ENCODE measurements at regions not wholly inside any gene's neighbourhood (a gene's known extent, or its start where the extent isn't known, plus 50 kb on each side); places are given as distances from the start of the nearest gene placed in this dataset.
"Not testable (repeated sequence)": the region's sequence is repeated elsewhere in the genome, so short reads cannot be mapped to it uniquely, and the experiment has no call there.

DNA sequence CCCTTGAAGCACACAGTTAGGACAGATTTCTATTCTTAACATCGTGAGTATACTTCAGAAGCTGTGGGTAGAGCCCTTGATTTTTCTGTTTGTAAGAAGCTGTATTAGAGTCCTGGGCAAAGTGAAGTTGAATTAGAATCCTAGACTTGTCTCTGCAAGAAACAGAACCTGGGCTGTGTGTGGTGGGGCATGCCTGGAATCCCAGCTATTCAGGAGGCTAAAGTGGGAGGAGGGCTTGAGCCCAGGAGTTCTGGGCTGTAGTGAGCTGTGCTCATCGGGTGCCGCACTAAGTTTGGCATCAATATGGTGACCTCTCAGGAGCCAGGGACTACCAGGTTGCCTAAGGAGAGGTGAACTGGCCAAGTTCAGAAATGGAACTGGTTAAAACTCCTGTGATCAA is 183.4 kb downstream of the GNAI1 start:
- Mint-ChIP-seq H3K4me1 (no peaks in the 10 kb centered on the region), H3K9me3 (peaks cover 2 to 13% (median 3%) of the 10 kb centered on the region in 3 donors), H3K27ac (no peak overlapping the region), H3K27me3 (no peaks in the 10 kb centered on the region), H3K36me3 (no peaks in the 10 kb centered on the region), H3K4me3 (no peak overlapping the region)

DNA sequence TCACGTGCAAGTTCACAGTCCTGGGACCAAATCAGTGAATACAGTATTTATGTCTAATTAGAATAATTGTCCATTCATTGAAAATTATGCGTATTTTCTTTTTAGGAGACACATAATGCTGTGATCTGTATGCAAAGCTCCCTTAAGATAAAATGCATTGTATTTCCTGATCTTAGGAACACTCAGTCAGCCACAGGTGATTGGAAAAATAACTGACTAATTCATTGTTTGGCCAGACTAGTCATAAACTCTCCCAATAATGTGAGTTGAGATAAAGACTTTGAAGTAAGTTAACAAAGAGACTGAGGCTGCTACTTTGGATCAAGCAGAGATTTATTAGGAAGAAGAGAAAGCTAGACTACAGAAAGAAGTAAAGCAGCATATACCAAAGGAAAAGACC is 182.2 kb downstream of the GNAI1 start:
- Mint-ChIP-seq H3K9me3 (peaks cover 2 to 7% (median 6%) of the 10 kb centered on the region in 3 donors), H3K36me3 (no peaks in the 10 kb centered on the region), H3K27ac (no peak overlapping the region), H3K27me3 (no peaks in the 10 kb centered on the region), H3K4me3 (no peak overlapping the region), H3K4me1 (no peaks in the 10 kb centered on the region)

DNA sequence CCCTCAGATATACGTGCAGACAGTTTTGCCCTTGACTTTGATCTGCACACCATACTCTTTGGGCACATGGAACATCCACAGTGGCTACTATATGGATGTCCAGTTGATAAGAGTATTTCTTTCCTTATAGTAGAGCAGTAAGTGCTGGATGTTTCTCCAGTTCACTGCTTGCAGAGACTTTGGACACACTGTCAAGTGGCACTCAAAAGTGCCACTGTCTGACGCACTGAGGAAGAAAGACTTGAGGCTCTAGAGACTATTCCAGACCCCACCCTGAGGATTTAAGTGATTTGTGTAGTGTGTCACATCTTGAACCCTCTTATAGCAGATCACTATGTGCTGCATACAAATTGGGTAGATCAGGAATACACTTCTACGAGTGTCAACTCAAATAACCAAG is 179.1 kb downstream of the GNAI1 start:
- no peaks in the 10 kb centered on the region for H3K27me3 Mint-ChIP-seq
- no peak overlapping the region for H3K4me3 Mint-ChIP-seq
- peaks cover 2 to 6% (median 5%) of the 10 kb centered on the region in 3 donors for H3K9me3 Mint-ChIP-seq
- no peak overlapping the region for H3K27ac Mint-ChIP-seq
- H3K36me3 Mint-ChIP-seq = no peaks in the 10 kb centered on the region
- H3K4me1 Mint-ChIP-seq = no peaks in the 10 kb centered on the region

DNA sequence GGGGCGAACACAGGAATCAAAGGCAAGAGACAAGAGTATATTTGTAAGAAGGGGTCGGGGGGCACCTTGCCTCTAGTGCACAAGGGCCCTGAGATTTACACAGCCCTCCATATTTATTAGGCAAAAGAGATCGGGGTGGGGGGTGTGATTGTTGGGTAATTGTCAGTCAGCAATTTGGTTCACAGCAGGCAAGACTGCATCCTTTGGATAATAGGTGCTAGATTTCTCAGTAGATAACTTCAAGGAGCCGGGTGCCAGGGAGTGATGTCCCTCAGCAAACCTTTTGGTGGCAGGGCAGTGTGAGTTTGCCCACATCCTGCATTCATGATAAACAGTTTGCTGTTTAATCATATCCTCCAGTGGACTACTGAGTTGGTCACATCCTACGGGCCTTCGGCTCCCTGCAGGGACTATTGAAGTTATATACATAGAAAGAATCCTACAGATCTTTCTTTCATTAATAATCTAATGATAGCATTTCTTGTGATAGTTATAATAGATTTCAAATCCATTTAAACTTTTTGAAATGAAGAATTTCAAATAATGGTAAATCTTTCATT is 178.5 kb downstream of the GNAI1 start:
- H3K27me3 Mint-ChIP-seq = no peaks in the 10 kb centered on the region
- no peak overlapping the region for H3K4me3 Mint-ChIP-seq
- H3K27ac Mint-ChIP-seq = no peak overlapping the region
- H3K36me3 Mint-ChIP-seq = no peaks in the 10 kb centered on the region
- no peaks in the 10 kb centered on the region for H3K4me1 Mint-ChIP-seq
- H3K9me3 Mint-ChIP-seq = peaks cover 2 to 6% (median 5%) of the 10 kb centered on the region in 3 donors

DNA sequence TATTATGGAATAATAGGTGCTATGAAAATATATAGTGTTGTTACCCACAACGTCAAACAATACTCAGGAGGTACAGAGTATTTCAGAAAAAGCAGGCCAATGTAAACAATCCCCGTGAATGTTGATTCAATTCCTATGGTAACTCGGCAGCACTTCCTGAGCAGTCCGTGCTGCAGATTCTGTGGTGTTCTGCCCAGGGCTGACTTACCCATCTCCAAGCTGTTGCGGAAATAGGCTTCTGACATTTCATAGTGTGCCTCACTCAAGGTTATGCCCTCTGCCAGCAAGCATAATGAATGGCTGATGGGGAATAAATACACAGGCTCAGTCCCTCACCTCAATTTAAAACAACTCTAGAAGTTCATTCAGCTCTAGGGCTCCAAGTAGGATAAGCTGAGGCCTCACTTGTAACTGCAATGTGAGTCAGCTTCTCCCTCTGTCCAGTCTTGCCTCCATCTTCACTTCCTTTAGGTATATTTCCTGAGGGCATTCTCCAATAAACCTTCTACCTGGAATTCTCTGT is 177.6 kb downstream of the GNAI1 start:
- no peak overlapping the region for H3K27ac Mint-ChIP-seq
- no peaks in the 10 kb centered on the region for H3K27me3 Mint-ChIP-seq
- H3K4me3 Mint-ChIP-seq = no peak overlapping the region

DNA sequence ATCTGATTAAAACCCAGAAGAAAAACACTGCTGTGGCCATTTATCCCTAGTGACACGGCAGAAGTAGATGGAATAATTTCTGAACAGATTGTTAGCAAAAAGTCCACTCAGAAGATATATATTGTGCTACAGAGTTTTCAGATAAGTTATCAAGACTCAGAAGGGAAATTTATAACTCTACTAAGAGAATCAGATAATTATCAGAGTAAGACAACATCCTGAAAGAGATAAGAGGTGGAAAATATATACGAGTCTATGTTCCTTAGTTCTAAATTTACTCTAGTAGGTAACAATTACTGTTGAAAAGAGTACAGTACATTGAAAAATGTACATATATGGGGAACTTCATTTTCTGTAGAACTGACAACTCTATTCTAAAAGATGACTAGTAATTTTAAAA is 176.7 kb downstream of the GNAI1 start:
- H3K36me3 Mint-ChIP-seq = no peaks in the 10 kb centered on the region
- no peaks in the 10 kb centered on the region for H3K27me3 Mint-ChIP-seq
- H3K27ac Mint-ChIP-seq = no peak overlapping the region
- H3K9me3 Mint-ChIP-seq = peaks cover 3 to 5% (median 4%) of the 10 kb centered on the region in 3 donors
- no peaks in the 10 kb centered on the region for H3K4me1 Mint-ChIP-seq
- no peak overlapping the region for H3K4me3 Mint-ChIP-seq

More for the DNA sequence above, 177.6 kb downstream of the GNAI1 start:
- Mint-ChIP-seq H3K4me1 (no peaks in the 10 kb centered on the region), H3K9me3 (peaks cover under 1 to 5% (median 4%) of the 10 kb centered on the region in 3 donors), H3K36me3 (no peaks in the 10 kb centered on the region)

DNA sequence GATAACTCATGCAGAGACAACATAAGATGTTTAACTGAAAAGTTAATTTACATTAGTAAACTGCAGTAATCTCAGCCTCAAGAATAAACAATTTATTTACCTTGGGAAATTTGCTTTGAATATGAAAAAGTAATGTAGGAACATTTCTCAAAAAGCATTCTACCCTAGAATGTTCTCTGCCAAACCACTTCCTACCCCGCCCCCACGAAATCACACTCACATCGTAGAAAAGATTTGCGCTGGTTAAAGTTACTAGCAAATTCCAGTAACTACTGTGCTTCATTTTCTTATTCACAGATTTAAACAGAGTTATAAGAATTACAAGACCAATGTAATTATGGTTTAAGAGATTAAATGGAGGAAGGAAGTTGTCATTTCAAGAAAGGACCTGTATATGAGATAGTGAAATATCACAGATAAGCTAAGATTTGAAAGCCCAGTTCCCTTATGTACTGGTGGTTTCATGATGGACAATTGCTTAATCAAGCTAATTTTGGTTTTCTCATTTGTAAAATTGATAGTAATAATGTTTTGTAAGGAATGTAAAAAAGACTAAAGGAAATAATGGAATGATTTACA is 175.4 kb downstream of the GNAI1 start:
- Mint-ChIP-seq H3K27me3 (no peaks in the 10 kb centered on the region), H3K4me3 (no peak overlapping the region), H3K27ac (no peak overlapping the region), H3K4me1 (no peaks in the 10 kb centered on the region), H3K36me3 (no peaks in the 10 kb centered on the region), H3K9me3 (peaks cover 3 to 5% (median 4%) of the 10 kb centered on the region in 3 donors)

DNA sequence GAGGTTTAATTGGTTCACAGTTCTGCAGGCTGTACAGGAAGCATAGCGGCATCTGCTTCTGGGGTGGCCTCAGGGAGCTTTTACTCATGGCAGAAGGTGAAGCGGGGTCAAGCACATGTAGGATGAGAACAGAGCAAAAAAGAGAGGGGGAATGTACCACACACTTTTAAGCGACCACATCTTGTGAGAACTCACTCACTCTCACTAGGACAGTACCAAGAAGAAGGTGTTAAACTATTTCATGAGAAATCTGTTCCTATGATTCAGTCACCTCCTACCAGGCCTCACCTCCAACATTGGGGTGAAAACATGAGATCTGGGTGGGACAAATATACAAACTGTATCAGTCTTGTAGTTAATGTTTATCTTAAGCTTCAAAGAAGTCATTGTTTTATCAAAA is 174.7 kb downstream of the GNAI1 start:
- peaks cover 3 to 5% (median 4%) of the 10 kb centered on the region in 3 donors for H3K9me3 Mint-ChIP-seq
- H3K36me3 Mint-ChIP-seq = no peaks in the 10 kb centered on the region
- no peak overlapping the region for H3K4me3 Mint-ChIP-seq
- H3K27me3 Mint-ChIP-seq = no peaks in the 10 kb centered on the region
- no peak overlapping the region for H3K27ac Mint-ChIP-seq
- H3K4me1 Mint-ChIP-seq = no peaks in the 10 kb centered on the region

DNA sequence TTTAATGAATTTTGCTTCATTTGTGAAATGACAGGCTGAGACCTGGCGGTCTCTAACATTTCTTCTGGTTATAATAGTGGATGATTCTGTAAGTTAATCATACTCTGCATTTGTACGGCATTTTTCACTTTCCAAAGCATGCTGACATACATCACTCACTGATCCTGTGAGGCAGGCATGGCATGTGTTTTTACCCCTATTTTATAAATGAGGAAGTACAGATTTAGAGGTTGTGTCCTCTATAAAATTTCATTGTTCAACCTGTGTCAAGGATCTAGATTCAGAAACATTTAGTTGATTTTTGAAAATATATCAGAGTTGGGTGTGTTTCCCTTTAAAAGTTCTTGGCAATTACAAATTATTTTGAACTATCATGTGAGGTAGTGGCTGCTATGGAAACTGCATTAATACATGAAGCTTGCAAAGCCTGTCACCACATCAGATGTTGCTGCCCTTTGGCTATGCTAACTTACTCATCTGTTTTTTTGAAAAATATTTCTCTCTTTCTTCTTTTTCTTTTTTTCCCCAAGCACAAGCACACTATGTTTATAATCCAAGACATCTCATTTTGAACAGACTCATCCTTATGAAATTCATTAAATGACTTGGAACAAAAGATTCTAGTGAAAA is 172.7 kb downstream of the GNAI1 start:
- no peaks in the 10 kb centered on the region for H3K27me3 Mint-ChIP-seq
- H3K27ac Mint-ChIP-seq = no peak overlapping the region
- no peaks in the 10 kb centered on the region for H3K36me3 Mint-ChIP-seq
- no peaks in the 10 kb centered on the region for H3K4me1 Mint-ChIP-seq
- H3K4me3 Mint-ChIP-seq = no peak overlapping the region
- H3K9me3 Mint-ChIP-seq = peaks cover 0 to 3% (median 0%) of the 10 kb centered on the region in 3 donors

DNA sequence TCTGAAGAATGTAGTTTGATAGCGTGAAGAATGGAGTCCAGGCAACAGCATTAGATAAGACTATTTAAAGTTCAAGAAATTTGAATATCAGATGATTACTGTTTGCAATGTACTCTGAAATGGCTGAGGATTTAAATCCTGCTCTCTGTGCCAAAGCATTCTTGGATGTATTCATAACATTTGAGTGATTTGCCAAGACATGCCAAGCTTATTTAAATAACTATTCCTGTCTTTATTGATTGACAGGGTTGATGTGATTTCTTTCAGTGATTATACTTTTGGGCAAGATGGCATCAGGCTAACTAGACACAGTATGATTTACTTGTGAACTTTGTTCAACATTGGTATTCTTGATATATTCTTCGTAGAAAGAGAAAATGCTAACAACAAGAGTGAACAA is 168.7 kb downstream of the GNAI1 start:
- no peaks in the 10 kb centered on the region for H3K27me3 Mint-ChIP-seq
- H3K9me3 Mint-ChIP-seq = peaks cover 0 to 3% (median 3%) of the 10 kb centered on the region in 3 donors
- H3K4me3 Mint-ChIP-seq = no peak overlapping the region
- H3K36me3 Mint-ChIP-seq = no peaks in the 10 kb centered on the region
- H3K27ac Mint-ChIP-seq = no peak overlapping the region
- H3K4me1 Mint-ChIP-seq = no peaks in the 10 kb centered on the region

DNA sequence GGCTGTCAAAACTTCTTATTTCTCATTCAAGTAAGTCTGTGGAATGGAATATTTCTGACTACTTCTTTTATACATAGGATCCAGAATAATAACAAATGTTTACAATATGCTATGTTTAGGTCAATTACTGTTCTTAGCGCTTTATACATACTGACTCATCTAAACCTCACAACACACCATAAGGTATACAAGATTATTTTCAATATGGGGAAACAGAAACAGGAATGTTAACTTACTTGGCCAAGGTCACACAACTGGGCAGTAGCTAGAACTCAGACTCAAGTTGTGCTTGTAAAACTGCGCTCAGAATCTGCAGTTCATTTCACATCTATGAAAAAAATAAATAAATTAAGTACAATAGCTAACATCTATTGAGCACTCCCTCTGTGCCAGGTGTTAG is 168.0 kb downstream of the GNAI1 start:
- no peaks in the 10 kb centered on the region for H3K4me1 Mint-ChIP-seq
- peaks cover 0 to 4% (median 3%) of the 10 kb centered on the region in 3 donors for H3K9me3 Mint-ChIP-seq

DNA sequence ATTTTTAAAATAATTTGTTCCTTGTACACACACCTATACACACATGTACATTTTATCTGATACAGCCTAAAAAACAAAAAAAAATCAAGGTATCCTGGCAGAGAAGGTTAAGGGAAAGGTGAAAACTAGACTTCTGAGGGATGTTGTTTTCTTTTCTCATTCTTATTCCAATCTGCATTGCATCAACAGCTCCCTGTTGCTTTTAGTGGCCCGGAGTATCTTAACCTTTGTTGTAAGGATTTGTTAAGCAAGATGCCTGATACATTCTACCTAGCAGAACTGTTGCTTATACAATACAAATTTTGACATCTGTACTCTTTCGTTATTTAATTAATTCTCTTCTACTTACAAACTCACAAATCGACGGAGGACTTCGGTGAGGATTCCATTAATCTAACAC is 167.4 kb downstream of the GNAI1 start:
- H3K36me3 Mint-ChIP-seq = no peaks in the 10 kb centered on the region
- no peaks in the 10 kb centered on the region for H3K27me3 Mint-ChIP-seq
- no peak overlapping the region for H3K27ac Mint-ChIP-seq
- peaks cover 0 to 3% (median 2%) of the 10 kb centered on the region in 3 donors for H3K9me3 Mint-ChIP-seq
- H3K4me1 Mint-ChIP-seq = no peaks in the 10 kb centered on the region
- H3K4me3 Mint-ChIP-seq = no peak overlapping the region

More for the DNA sequence above, 168.0 kb downstream of the GNAI1 start:
- H3K4me3 Mint-ChIP-seq = no peak overlapping the region
- H3K27me3 Mint-ChIP-seq = no peaks in the 10 kb centered on the region
- H3K36me3 Mint-ChIP-seq = no peaks in the 10 kb centered on the region
- H3K27ac Mint-ChIP-seq = no peak overlapping the region

DNA sequence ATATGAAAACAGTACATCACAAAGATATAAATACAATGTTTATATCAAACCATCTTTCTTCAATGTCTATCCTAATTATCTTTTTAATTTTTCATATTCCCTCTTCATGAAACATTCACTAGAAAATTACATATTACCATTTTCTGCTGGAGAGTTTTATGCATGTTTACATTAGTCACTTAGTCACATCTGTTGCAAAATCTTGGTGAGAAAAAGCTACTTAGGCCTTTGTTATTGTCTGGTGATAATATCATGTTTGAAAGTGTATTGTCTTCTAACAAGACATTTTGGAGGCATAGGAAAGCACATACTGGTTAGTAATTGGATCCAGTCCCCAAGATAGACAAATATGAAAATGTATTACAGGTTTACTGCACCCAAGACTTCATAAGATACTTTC is 163.6 kb downstream of the GNAI1 start:
- H3K27me3 Mint-ChIP-seq = no peaks in the 10 kb centered on the region
- H3K4me3 Mint-ChIP-seq = no peak overlapping the region

DNA sequence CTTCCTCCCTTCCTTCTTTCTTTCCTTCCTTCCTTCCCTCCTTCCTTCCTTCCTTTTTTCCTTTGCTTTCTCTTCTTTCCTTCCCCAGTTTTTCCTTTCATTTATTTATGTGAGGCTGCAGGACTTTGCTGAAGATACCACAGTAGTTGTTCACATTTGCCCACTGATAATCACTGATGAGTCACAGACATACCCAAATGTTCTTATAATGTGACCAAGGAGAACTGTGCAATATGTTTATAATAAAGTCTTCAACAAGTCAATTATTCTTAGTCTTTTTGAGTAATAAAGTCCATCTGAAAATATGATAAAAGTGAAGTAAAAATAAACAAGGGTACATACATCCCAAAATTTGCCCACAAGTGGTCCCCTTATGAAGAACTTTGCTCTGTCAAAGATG is 159.7 kb downstream of the GNAI1 start:
- Mint-ChIP-seq H3K27me3 (no peaks in the 10 kb centered on the region), H3K4me1 (no peaks in the 10 kb centered on the region), H3K36me3 (peaks cover 1% of the 10 kb centered on the region), H3K27ac (no peak overlapping the region), H3K4me3 (no peak overlapping the region), H3K9me3 (peaks cover 4 to 22% (median 6%) of the 10 kb centered on the region in 3 donors)

More for the DNA sequence above, 163.6 kb downstream of the GNAI1 start:
- H3K4me1 Mint-ChIP-seq = no peaks in the 10 kb centered on the region
- peaks cover 2 to 18% (median 5%) of the 10 kb centered on the region in 3 donors for H3K9me3 Mint-ChIP-seq
- H3K27ac Mint-ChIP-seq = no peak overlapping the region
- no peaks in the 10 kb centered on the region for H3K36me3 Mint-ChIP-seq

DNA sequence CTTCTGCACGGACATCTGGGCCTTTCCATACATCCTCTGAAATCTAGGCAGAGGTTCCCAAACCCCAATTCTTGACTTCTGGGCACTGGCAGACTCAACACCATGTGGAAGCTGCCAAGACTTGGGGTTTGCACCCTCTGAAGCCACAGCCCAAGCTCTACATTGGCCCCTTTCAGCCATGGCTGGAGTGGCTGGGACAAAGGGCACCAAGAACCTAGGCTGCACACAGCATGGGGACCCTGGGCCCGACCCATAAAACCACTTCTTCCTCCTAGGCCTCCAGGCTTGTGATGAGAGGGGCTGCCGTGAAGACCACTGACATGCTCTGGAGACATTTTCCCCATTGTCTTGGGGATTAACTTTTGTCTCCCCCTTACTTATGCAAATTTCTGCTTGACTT is 158.0 kb downstream of the GNAI1 start:
- H3K9me3 Mint-ChIP-seq = peaks cover 4 to 19% (median 4%) of the 10 kb centered on the region in 3 donors
- H3K36me3 Mint-ChIP-seq, H3K27me3 Mint-ChIP-seq, H3K4me3 Mint-ChIP-seq, H3K4me1 Mint-ChIP-seq, H3K27ac Mint-ChIP-seq: not testable (repeated sequence)

Measured in IgD-negative memory B cell (primary cell).